ENCODE measurements at regions not wholly inside any gene's neighbourhood (a gene's known extent, or its start where the extent isn't known, plus 50 kb on each side); places are given as distances from the start of the nearest gene placed in this dataset.

- peak; percentile 52 for DNase-seq (ENCODE audit: low spot score)
- Mint-ChIP-seq H3K4me3 (no peak overlapping the region), H3K36me3 (peaks cover 76% of the 10 kb centered on the region), H3K9me3 (peaks cover 40% of the 10 kb centered on the region), H3K27me3 (ENCODE audit: low read depth) (no peaks in the 10 kb centered on the region; the same call in 1 of the 2 replicates), H3K4me1 (peaks cover 40% of the 10 kb centered on the region), H3K27ac (peak overlapping the region; percentile 90; the same call in 1 of the 2 replicates)
- TF ChIP-seq MXD4 (CRISPR knock-in tag; IDR thresholded peaks at IDR 0.05; ENCODE audit: borderline replicate concordance) (no peak), OVOL2 (CRISPR knock-in tag; IDR thresholded peaks at IDR 0.05; ENCODE audit: borderline replicate concordance) (no peak), TCF7 (CRISPR knock-in tag; IDR thresholded peaks at IDR 0.05; ENCODE audit: low read depth) (no peak), ZBTB43 (CRISPR knock-in tag; IDR thresholded peaks at IDR 0.05) (no peak), CTCF (IDR thresholded peaks at IDR 0.05) (no peak), RORB (CRISPR knock-in tag; IDR thresholded peaks at IDR 0.05) (no peak), ETV6 (CRISPR knock-in tag; IDR thresholded peaks at IDR 0.05) (peak; percentile 87; the same call in 1 of the 2 replicates), SP1 (CRISPR knock-in tag; conservative IDR thresholded peaks at IDR 0.05) (no peak), ZNF416 (CRISPR knock-in tag; IDR thresholded peaks at IDR 0.05) (0 out of 2 replicates have a peak, but pooled peaks have one; percentile 31), MLX (CRISPR knock-in tag; IDR thresholded peaks at IDR 0.05) (no peak), TP53 (CRISPR knock-in tag; IDR thresholded peaks at IDR 0.05) (no peak), JAZF1 (CRISPR knock-in tag; IDR thresholded peaks at IDR 0.05) (no peak), NFATC4 (CRISPR knock-in tag; IDR thresholded peaks at IDR 0.05) (0 out of 2 replicates have a peak, but pooled peaks have one; percentile 16), ZNF423 (CRISPR knock-in tag; IDR thresholded peaks at IDR 0.05) (peak; percentile 66; the same call in 1 of the 2 replicates), AR (CRISPR knock-in tag; IDR thresholded peaks at IDR 0.05) (0 out of 2 replicates have a peak, but pooled peaks have one; percentile 55), SMAD4 (CRISPR knock-in tag; IDR thresholded peaks at IDR 0.05) (no peak), JUN (CRISPR knock-in tag; IDR thresholded peaks at IDR 0.05) (no peak), TEAD1 (CRISPR knock-in tag; IDR thresholded peaks at IDR 0.05) (peak; percentile 64; the same call in 1 of the 2 replicates), ERG (CRISPR knock-in tag; IDR thresholded peaks at IDR 0.05) (no peak)
- peak; percentile 70 for ATAC-seq
- ChIA-PET CTCF (interaction anchor here (0.6 kb wide), 1 partner anchor 65 kb away, joined by 4 read pairs; no protein-coding TSS in a partner anchor), POLR2A (no interaction called here)
Observed at GRCh38 chr9:12955510-12956163, 180.8 kb downstream of the LURAP1L start.

All from WTC11 (cell line).